MM.1S (cell line): ENCODE measurements at regions not wholly inside any gene's neighbourhood (a gene's known extent, or its start where the extent isn't known, plus 50 kb on each side); places are given as distances from the start of the nearest gene placed in this dataset.

Experiments used
- DNase-seq: peaks from one replicate; pipeline ENCODE4 v3.0.0-alpha.2; 2015
- H2AFZ ChIP-seq: fragments of 300-600 bp; sonication (generic); 2 replicates; pipeline ENCODE4 v1.6.0; 2016; ENCODE audit warnings: antibody characterized with exemption, low read length
- H3F3A ChIP-seq: fragments of 300-600 bp; sonication (generic); 2 replicates; pipeline ENCODE4 v1.6.1; 2016; ENCODE audit warnings: mild to moderate bottlenecking, antibody characterized with exemption, low read length, moderate library complexity, mixed read lengths; ENCODE audit not compliant: insufficient read depth
- H3K27ac ChIP-seq: fragments of 300-600 bp; sonication (generic); 2 replicates; pipeline ENCODE4 v1.5.1; 2016; ENCODE audit warnings: mild to moderate bottlenecking, low read length
- H3K27me3 ChIP-seq: fragments of 300-600 bp; sonication (generic); replicated peaks from 2 replicates; pipeline ENCODE4 v1.6.0; 2016; ENCODE audit warnings: low read length; ENCODE audit not compliant: insufficient read depth
- H3K36me3 ChIP-seq: fragments of 300-600 bp; sonication (generic); replicated peaks from 2 replicates; pipeline ENCODE4 v1.6.1; 2016; ENCODE audit warnings: mild to moderate bottlenecking, low read length, mixed read lengths; ENCODE audit not compliant: insufficient read depth
- H3K4me1 ChIP-seq: fragments of 300-600 bp; sonication (generic); 2 replicates; pipeline ENCODE4 v1.6.1; 2016; ENCODE audit warnings: low read length, mixed read lengths
- H3K4me2 ChIP-seq: fragments of 300-600 bp; sonication (generic); 2 replicates; pipeline ENCODE4 v1.6.0; 2016; ENCODE audit warnings: low read depth, low read length
- H3K4me3 ChIP-seq: fragments of 300-600 bp; sonication (generic); 2 replicates; pipeline ENCODE4 v1.5.1; 2016; ENCODE audit warnings: low read length, mixed read lengths
- H3K79me2 ChIP-seq: fragments of 300-600 bp; sonication (generic); 2 replicates; pipeline ENCODE4 v1.6.1; 2016; ENCODE audit warnings: mixed run types, low read length, mixed read lengths
- H3K9ac ChIP-seq: fragments of 300-600 bp; sonication (generic); 2 replicates; pipeline ENCODE4 v1.6.1; 2016; ENCODE audit warnings: low read length, mixed read lengths
- H3K9me2 ChIP-seq: fragments of 300-600 bp; sonication (generic); replicated peaks from 2 replicates; pipeline ENCODE4 v1.6.1; 2016; ENCODE audit warnings: mild to moderate bottlenecking, low read length, mixed read lengths; ENCODE audit not compliant: insufficient read depth
- H3K9me3 ChIP-seq: fragments of 300-600 bp; sonication (generic); replicated peaks from 2 replicates; pipeline ENCODE4 v1.6.1; 2016; ENCODE audit warnings: mild to moderate bottlenecking, low read length, mixed read lengths; ENCODE audit not compliant: insufficient read depth
- H4K20me1 ChIP-seq: fragments of 300-600 bp; sonication (generic); 2 replicates; pipeline ENCODE4 v1.6.1; 2016; ENCODE audit warnings: mild to moderate bottlenecking, low read length, moderate library complexity, mixed read lengths; ENCODE audit not compliant: insufficient read depth
- EZH2 ChIP-seq: fragments of 300-600 bp; sonication (generic); optimal IDR thresholded peaks from 2 replicates; pipeline ENCODE3; 2017; ENCODE audit warnings: low read depth, mild to moderate bottlenecking, antibody characterized with exemption, low read length, mixed read lengths
- EZH2phosphoT487 ChIP-seq: fragments of 300-600 bp; sonication (generic); IDR thresholded peaks from 2 replicates; pipeline ENCODE4 v1.6.1; 2018; ENCODE audit warnings: antibody characterized with exemption, low read length
- TF ChIP-seq, protein P1 (sequence below): fragments of 300-600 bp; sonication (generic); IDR thresholded peaks from 2 replicates; pipeline ENCODE4 v1.5.1; 2016; ENCODE audit warnings: antibody characterized with exemption, low read length, mixed read lengths

DNA sequence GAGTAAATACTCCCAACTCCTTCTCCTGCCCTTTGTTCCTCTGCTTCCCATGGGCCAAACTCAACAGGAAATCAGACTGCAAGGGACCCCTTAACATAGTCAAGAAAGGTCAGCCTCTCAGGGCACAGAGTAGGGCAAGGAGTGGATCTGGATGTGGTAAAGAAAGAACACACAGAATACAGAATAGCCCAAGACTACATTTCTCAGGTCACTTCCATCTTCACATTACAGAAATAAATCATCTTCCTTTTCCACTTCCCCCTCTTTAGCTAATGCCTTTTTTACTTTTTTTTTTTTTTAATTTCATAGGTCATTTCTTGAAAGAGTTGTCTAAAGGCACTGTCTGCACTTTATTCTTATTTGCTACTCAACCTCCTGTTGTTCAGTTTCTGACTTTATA lies 558.3 kb downstream of the TNS1 start:
- DNase-seq = no peak
- H3K36me3 ChIP-seq = no peaks in the 10 kb centered on the region
- H3K27me3 ChIP-seq = peaks cover 31% of the 10 kb centered on the region
- TF ChIP-seq EZH2phosphoT487 (no peak), EZH2 (no peak)
- TF ChIP-seq, protein P1, sequence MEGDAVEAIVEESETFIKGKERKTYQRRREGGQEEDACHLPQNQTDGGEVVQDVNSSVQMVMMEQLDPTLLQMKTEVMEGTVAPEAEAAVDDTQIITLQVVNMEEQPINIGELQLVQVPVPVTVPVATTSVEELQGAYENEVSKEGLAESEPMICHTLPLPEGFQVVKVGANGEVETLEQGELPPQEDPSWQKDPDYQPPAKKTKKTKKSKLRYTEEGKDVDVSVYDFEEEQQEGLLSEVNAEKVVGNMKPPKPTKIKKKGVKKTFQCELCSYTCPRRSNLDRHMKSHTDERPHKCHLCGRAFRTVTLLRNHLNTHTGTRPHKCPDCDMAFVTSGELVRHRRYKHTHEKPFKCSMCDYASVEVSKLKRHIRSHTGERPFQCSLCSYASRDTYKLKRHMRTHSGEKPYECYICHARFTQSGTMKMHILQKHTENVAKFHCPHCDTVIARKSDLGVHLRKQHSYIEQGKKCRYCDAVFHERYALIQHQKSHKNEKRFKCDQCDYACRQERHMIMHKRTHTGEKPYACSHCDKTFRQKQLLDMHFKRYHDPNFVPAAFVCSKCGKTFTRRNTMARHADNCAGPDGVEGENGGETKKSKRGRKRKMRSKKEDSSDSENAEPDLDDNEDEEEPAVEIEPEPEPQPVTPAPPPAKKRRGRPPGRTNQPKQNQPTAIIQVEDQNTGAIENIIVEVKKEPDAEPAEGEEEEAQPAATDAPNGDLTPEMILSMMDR = no peak
- no peaks in the 10 kb centered on the region for H3K79me2 ChIP-seq
- H3K27ac ChIP-seq = no peak overlapping the region
- no peaks in the 10 kb centered on the region for H3K9me2 ChIP-seq
- no peak overlapping the region for H3K4me3 ChIP-seq
- peaks cover 12% of the 10 kb centered on the region; the same call in 1 of the 2 replicates for H3K4me1 ChIP-seq
- H3K9me3 ChIP-seq = no peaks in the 10 kb centered on the region
- H3F3A ChIP-seq = peaks cover 7% of the 10 kb centered on the region
- H4K20me1 ChIP-seq = no peaks in the 10 kb centered on the region
- H2AFZ ChIP-seq = no peak overlapping the region
- no peak overlapping the region for H3K9ac ChIP-seq
- no peak overlapping the region for H3K4me2 ChIP-seq

DNA sequence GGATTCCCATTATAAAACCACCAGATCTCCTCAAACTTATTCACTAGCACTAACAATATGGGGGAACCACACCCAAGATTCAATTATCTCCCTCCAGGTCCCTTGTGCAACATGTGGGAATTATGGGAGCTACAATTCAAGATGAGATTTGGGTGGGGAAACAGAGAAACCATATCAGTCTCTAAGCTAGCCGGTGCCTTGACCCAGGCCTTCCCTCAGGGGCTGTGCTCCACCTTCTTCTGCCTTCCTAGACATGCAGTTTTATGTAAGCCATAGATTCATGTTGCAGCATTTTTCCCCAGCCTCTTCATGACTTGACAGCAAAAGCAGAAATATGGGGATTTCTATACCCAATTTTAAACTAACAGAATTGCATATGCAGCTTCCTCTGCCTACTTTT lies 559.2 kb downstream of the TNS1 start:
- TF ChIP-seq EZH2phosphoT487 = no peak
- TF ChIP-seq EZH2 = no peak
- TF ChIP-seq, protein P1 = no peak
- Histone ChIP-seq H3F3A (peaks cover 13% of the 10 kb centered on the region), H3K9ac (no peak overlapping the region), H3K4me1 (peaks cover 16% of the 10 kb centered on the region; the same call in 1 of the 2 replicates), H3K4me2 (no peak overlapping the region), H3K9me2 (no peaks in the 10 kb centered on the region), H2AFZ (no peak overlapping the region), H3K27ac (no peak overlapping the region), H3K9me3 (no peaks in the 10 kb centered on the region), H3K36me3 (no peaks in the 10 kb centered on the region), H3K27me3 (peaks cover 35% of the 10 kb centered on the region), H4K20me1 (no peaks in the 10 kb centered on the region), H3K79me2 (no peaks in the 10 kb centered on the region), H3K4me3 (no peak overlapping the region)
- no peak for DNase-seq

DNA sequence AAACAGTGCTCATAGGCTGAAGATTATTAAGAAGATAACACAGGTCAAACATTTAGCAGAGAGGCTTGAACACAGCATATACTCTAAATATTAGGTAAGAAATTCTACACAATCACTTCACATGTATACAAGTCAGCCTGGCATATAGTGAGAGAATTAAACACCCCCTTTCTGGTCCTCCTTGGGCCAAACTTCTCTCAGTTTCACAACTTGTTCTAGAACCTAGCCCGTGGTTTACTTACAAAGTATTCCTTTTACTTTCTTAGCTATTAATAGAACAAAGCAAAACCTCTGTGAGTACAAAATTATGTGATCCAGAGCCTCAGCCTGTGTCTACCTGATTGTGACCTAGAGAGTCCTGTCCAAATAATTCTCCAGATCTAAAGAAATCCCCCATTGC lies 562.8 kb downstream of the TNS1 start:
- Histone ChIP-seq H2AFZ (no peak overlapping the region), H3K4me2 (peak overlapping the region; percentile 4; the same call in 1 of the 2 replicates), H3K9me2 (no peaks in the 10 kb centered on the region), H3K27ac (no peak overlapping the region), H3K27me3 (peaks cover 64% of the 10 kb centered on the region), H3K9ac (no peak overlapping the region), H4K20me1 (no peaks in the 10 kb centered on the region), H3F3A (peaks cover 13% of the 10 kb centered on the region), H3K4me1 (peaks cover 16% of the 10 kb centered on the region; the same call in 1 of the 2 replicates), H3K4me3 (no peak overlapping the region), H3K79me2 (no peaks in the 10 kb centered on the region), H3K9me3 (no peaks in the 10 kb centered on the region), H3K36me3 (no peaks in the 10 kb centered on the region)
- peak; percentile 82 for DNase-seq
- TF ChIP-seq EZH2 (no peak), EZH2phosphoT487 (no peak)
- TF ChIP-seq, protein P1 = no peak
